GM18868 (cell line): ENCODE measurements at regions not wholly inside any gene's neighbourhood (a gene's known extent, or its start where the extent isn't known, plus 50 kb on each side); places are given as distances from the start of the nearest gene placed in this dataset.
"Not testable (repeated sequence)": the region's sequence is repeated elsewhere in the genome, so short reads cannot be mapped to it uniquely, and the experiment has no call there.

Experiments
- ATAC-seq: cut with Tn5 transposase; IDR thresholded peaks from one replicate; pipeline ENCODE4 v1.9.1; 2021; ENCODE audit warnings: mild to moderate bottlenecking, moderate library complexity; ENCODE audit not compliant: unreplicated experiment

DNA sequence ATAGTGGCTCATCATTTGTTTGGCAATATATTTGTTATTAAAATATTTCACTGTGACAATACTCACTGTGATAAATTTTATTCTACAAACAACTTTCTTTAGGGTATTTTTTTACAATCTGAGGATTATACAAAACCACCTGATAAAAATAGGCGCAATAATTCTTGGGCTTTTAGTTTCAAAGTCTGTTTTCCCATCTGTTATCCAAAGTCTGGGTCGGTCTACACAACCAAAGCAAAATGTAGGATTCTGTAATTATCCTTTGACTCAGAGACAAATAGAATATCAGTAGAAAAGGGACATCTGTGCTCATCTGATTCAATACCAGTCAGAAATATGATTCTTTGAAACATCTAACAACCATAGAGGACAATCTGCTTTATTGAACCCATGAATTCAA lies 271.8 kb upstream of the AMIGO2 start:
- no peak for ATAC-seq

- no peak for ATAC-seq
These were observed 270.3 kb upstream of the AMIGO2 start for GRCh38 chr12:47350062-47350408.

- no peak for ATAC-seq
These were observed 269.6 kb upstream of the AMIGO2 start for GRCh38 chr12:47349137-47350061.

DNA sequence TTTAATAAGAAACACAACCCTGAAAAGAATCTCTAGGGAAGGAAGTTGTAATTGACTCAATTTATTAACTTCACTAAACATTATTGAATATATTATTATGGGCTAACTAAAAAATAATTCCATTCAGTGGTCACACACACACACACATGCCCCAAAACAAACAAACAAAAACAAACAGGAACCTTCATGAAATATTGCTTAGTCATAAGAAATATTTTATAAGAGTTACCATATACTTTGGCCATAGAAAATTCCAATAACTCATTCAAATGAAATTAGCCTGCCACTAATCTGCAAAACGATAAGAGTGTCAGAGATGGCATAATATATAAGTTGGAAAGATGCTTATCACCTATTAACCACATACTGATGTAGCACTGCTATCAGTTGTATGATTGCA lies 268.4 kb upstream of the AMIGO2 start:
- ATAC-seq: no peak

DNA sequence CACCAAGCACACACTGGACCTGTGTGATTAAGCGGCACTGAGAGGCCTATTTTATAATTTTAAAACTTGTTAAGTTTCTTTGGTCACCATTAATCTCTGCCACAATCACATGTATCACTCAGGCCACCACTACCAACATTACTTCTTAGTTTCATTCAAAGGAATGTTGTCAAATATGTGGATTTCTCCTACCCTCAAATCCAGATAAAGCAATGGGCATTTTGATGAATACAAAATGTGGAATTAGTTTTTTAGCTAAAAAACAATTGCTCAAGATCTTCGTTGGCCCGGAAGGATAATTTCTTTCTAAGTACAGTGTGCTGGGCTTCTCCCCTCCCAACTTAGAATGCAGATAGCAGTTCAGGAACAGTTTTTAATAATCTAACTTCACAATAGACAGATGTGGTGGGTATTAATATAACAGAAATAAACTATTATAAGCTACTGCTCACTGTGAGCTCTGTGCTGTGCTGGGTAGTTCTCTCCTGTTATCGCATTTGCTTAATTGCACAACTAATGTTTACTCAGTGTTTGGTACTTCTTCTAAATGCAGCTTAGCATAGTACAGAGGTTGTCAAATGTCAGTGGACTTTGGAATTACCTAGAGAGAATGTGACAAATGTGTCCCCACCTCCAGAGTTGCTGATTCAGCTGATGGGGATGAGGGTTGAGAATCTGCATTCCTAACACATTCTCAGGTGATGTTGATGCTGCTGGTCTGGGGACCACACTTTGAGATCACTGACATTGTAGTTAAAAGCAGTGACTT lies 266.7 kb upstream of the AMIGO2 start:
- ATAC-seq: no peak

- no peak for ATAC-seq
These were observed 264.2 kb upstream of the AMIGO2 start for GRCh38 chr12:47343684-47344567.

DNA sequence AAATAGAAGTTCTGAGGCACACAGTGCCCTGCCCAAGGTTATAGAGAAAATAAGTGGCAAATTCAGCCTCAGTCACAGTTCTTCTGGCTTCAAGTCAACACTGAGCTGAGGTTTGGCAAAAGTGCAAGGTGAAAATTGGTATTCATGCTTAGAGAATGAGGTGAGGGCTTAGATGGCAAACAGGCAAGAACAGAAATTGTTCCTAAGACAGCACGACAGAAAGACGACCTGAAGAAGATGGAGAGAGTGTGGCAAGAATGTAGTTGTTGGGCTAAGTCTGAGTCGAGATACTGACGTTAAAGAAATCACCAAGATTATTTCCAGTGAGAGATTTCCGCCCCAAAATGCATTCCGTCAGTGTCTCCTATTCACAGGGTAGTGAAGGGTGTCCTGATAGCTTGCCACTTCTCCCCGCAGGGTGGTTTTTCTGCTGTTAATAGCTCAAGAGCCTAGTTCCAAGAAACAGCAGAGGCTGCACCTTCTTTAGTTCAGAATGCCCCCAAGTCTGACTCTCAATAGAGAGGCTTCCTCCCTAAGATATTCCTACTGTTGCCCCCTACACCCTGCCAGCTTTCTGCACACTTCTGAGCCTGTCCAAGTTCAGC lies 260.8 kb upstream of the AMIGO2 start:
- ATAC-seq: no peak

DNA sequence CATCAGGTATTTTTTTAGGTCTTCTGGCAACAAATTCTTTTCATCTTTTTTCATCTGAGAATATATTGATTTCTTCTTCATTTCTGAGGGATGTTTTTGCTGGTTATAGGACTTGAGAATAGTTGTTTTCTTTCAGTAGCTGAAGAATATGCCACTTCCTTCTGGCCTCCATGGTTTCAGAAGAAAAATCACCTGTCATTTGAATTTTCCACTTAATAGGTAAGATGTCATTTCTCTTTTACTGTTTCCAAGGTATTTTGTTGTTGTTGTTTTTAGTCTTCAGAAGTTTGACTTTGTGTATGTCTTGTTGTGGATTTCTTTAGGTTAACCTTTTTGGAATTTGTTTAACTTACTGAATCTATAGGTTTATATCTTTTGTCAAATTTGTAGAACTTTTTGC lies 257.8 kb upstream of the AMIGO2 start:
- ATAC-seq: no peak

- ATAC-seq: not testable (repeated sequence)
These were observed 253.6 kb upstream of the AMIGO2 start for GRCh38 chr12:47333271-47333858.

GRCh38 chr12:47328831-47329545 lies 249.2 kb upstream of the AMIGO2 start:
- no peak for ATAC-seq

- no peak for ATAC-seq
These were observed 246.4 kb upstream of the AMIGO2 start for GRCh38 chr12:47326190-47326589.

DNA sequence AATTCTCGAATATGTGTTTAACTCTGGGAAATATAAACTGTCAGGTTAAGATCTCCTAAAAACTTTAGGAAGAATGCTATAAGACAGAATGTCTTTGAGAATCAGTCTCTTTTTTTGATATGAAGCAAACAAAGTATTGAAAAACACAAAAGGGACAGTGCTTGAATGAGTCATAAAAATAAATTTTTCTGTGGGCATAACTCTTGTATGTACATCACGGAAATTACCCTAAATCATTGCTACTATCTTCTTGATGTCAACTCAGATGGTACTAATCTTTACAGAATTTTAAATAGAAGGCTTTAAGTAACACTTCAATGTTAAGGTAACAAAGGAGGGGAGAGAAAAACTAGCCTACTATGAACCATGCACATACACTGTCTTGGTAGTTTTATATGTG lies 244.0 kb upstream of the AMIGO2 start:
- ATAC-seq: no peak

DNA sequence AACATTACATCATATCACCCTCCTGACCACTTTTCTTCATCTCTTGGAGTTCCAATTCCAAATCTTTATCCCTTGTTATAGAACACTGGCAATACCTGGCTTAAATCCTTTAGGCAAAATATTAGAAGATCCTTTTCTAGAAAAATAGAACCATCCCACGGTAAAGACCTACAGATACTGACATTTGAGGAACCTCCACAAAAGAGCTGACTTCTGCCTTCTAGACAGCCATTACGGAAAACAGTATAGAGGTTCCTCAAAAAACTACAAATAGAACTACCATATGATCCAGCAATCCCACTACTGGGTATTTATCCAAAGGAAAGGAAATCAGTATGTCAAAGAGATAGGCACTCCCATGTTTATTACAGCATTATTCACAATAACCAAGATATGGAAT lies 241.7 kb upstream of the AMIGO2 start:
- ATAC-seq: no peak

- ATAC-seq: no peak
These were observed 240.0 kb upstream of the AMIGO2 start for GRCh38 chr12:47319746-47320145.

GRCh38 chr12:47318963-47319362 lies 239.2 kb upstream of the AMIGO2 start:
- ATAC-seq: no peak

DNA sequence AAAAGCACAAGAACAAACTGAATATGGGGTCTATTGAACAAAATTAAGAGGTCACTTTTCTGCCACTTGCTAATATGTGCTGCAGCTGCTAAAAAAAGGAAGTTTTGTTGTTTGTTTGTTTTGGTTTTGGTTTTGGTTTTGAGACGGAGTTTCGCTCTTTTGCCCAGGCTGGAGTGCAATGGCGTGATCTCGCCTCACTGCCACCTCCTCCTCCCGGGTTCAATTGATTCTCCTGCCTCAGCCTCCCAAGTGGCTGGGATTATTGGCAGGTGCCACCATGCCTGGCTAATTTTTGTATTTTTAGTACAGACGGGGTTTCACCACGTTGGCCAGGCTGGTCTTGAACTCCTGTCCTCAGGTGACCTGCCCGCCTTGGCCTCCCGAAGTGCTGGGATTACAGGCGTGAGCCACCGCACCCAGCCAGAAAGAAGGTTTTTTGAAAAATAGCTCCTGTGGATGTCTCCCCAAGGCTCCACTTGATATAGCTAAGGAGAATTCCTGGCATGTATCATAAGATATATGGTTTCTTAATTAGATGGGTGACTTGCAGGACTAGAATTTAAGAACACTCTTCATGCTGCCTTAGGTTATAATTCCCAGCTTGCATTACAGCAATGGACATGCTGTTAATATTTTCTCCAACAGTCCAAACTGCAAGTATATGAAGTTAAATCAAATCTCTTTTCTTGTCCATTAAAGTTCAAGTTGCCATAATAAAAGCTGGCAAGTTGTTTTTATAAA lies 237.6 kb upstream of the AMIGO2 start:
- peak; percentile 53 for ATAC-seq

DNA sequence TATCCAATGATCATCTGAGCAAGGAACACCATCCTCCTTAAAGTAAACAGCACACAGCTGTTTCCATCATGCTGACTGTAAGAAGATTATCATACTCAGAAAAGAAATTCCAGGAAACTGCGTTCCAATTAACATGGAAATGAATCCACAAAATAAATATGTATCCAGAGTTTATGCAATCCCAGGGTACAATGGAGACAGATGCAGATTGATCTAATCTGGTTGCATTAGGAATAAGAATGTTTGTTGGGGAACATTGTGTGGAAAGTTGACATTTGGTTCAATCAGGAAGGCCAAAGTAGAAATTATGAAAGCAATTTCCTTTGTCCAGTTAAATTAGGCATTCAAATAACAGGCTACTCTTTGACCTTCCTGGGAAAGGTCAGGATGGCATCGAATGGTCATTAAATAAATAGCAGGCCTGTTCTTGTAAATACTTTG lies 236.9 kb upstream of the AMIGO2 start:
- ATAC-seq: no peak

DNA sequence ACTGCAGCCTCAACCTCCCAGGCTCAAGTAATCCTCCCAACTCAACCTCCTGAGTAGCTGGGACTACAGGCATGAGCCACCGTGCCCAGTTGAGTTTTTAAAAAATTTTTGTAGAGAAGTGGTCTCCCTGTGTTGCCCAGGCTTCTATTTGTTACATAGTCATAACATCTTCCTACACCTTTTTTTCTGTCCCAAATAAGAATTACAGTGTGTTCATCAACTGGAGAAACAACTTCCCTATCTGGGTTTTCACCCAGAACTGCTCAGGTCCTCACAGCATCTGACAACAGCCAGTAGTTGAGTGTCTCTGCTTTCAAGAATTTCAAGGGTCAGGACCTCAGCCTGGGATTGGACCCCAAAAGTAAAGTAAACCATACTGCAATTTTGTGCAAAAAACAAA lies 235.2 kb upstream of the AMIGO2 start:
- no peak for ATAC-seq

DNA sequence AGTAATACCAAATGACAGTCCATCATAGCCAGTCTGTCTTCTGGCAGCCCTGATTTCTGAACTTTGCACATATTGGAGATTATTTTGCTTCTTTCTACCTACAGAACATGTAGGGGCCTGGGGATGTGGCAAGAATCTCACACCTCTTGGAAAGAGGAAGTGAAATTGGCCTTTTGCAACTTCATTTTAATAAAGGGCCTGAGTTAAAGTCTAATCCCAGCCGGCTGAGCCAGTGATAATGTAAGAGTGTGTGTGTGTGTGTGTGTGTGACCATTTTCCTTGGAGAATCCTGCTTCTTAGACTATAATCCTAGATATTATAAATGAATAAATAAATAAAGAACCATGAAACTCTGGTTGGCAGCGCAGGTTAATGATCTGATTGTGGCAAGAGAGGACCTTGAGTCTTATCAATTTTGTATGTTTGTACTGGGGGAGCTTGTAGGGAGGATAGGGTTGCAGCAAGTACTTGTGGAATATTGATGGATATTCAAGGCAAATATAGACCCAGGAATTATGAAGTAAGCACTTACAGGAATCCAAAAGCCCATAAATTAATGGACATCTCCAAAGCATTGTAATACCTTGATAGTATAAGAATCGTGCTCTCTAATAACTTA lies 233.2 kb upstream of the AMIGO2 start:
- ATAC-seq: peak; percentile 91
